Peyer's patch (tissue), 4 donors: ENCODE measurements at regions not wholly inside any gene's neighbourhood (a gene's known extent, or its start where the extent isn't known, plus 50 kb on each side); places are given as distances from the start of the nearest gene placed in this dataset.

ENCODE experiments used
- DNase-seq, 3 donors: peaks; one replicate each; pipeline ENCODE4 v3.0.0-alpha.2; 2017 to 2019
- H3K27ac ChIP-seq, 4 donors: fragments of 200-600 bp; sonication (generic); one replicate each; pipeline ENCODE4 v1.5.1; 2016 to 2019
- H3K27me3 ChIP-seq, 2 donors: fragments of 200-600 bp; sonication (generic); one replicate each; pipeline ENCODE4 v1.5.1; 2019
- H3K36me3 ChIP-seq, 3 donors: fragments of 200-600 bp; sonication (generic); one replicate each; pipeline ENCODE4 v1.5.1; 2016 to 2019
- H3K4me1 ChIP-seq, 4 donors: fragments of 200-600 bp; sonication (generic); one replicate each; pipeline ENCODE4 v1.5.1; 2016 to 2019
- H3K4me3 ChIP-seq, 4 donors: fragments of 200-600 bp; sonication (generic); 1 replicate in 3 of 4; 2 replicates in 1 of 4; pipeline ENCODE4 v1.5.1; 2016 to 2019; ENCODE audit warnings: mild to moderate bottlenecking in 1 of 4
- H3K9me3 ChIP-seq, 4 donors: fragments of 200-600 bp; sonication (generic); one replicate each; pipeline ENCODE4 v1.5.1; 2016 to 2019; ENCODE audit warnings: mild to moderate bottlenecking in 1 of 4
- POLR2A ChIP-seq, 2 donors: fragments of 450-650 bp; IDR thresholded peaks; one replicate each; pipeline ENCODE4 v1.5.1; 2017; ENCODE audit warnings: antibody characterized with exemption in 2 of 2, mild to moderate bottlenecking in 2 of 2, moderate library complexity in 2 of 2
- TF ChIP-seq, protein P1 (sequence below), 6 experiments: fragments of 450-650 bp in 4 of 6; fragments of 200-600 bp in 2 of 6; sonication (generic) in 1 of 6; IDR thresholded peaks; one replicate each; pipeline ENCODE4 v1.5.1; 2017 to 2019; ENCODE audit warnings: antibody characterized with exemption in 6 of 6, mild to moderate bottlenecking in 3 of 6, moderate library complexity in 1 of 6

DNA sequence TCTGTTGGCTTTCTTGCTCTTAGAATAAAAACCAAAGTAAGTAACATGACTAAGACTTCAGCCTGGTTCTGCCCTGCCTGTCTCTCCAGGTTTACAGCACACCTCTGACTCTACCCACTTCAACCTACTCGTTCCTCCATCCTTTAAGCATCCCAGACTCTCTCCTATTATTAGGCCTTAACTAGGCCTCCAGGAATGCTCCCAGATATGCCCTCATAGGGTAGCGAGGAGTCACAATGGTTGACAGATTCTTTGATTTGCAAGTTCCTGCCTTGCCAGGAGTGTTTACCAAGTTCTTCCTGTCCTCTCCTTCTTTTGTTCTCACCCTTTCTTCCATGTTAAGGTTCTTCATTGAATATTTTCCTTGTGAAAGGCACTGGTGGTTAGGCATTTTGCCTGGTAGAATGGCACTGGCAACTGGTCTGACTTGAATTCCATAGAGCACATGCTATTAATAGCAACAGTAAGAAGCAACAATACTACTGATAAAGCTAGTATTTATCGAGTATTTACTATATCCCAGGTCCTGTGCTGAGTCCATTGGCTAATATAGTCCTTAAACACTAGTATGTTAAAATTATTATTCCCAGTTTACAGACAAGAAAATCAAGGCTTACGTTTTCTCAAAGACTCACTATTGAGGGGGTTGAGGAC is 327.9 kb upstream of the PRKCQ start:
- H3K27me3 ChIP-seq, result no peaks in the 10 kb centered on the region
- no peaks in the 10 kb centered on the region for H3K36me3 ChIP-seq
- DNase-seq, result no peak
- H3K4me1 ChIP-seq, result no peaks in the 10 kb centered on the region
- H3K9me3 ChIP-seq, result no peaks in the 10 kb centered on the region
- no peak overlapping the region for H3K4me3 ChIP-seq
- TF ChIP-seq, protein P1, sequence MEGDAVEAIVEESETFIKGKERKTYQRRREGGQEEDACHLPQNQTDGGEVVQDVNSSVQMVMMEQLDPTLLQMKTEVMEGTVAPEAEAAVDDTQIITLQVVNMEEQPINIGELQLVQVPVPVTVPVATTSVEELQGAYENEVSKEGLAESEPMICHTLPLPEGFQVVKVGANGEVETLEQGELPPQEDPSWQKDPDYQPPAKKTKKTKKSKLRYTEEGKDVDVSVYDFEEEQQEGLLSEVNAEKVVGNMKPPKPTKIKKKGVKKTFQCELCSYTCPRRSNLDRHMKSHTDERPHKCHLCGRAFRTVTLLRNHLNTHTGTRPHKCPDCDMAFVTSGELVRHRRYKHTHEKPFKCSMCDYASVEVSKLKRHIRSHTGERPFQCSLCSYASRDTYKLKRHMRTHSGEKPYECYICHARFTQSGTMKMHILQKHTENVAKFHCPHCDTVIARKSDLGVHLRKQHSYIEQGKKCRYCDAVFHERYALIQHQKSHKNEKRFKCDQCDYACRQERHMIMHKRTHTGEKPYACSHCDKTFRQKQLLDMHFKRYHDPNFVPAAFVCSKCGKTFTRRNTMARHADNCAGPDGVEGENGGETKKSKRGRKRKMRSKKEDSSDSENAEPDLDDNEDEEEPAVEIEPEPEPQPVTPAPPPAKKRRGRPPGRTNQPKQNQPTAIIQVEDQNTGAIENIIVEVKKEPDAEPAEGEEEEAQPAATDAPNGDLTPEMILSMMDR (IDR thresholded peaks at IDR 0.05), result no peak
- no peak for TF ChIP-seq POLR2A (IDR thresholded peaks at IDR 0.05)
- no peak overlapping the region for H3K27ac ChIP-seq

DNA sequence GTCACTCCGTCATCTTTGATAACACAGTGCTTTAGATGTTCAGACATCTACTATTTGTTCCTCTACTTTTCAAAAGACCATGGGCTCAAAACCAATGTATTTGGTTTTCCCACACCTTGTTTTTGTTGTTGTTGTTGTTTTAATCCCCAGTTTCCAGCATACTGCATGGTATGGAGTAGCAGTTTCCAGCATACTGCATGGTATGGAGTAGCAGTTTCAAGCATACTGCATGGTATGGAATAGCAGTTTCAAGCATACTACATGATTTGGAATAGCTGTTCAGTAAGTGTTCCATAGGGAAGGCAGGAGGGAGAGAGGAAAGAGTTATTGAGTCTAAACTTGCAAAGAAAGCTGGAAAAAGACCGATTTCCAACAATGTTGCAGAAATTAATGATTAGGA is 314.3 kb upstream of the PRKCQ start:
- no peak for DNase-seq
- Histone ChIP-seq H3K9me3 (peaks cover 0 to 7% (median 0%) of the 10 kb centered on the region in 4 donors), H3K4me1 (no peaks in the 10 kb centered on the region), H3K27ac (no peak overlapping the region), H3K27me3 (no peaks in the 10 kb centered on the region), H3K4me3 (no peak overlapping the region), H3K36me3 (no peaks in the 10 kb centered on the region)
- TF ChIP-seq, protein P1 (IDR thresholded peaks at IDR 0.05), result no peak
- TF ChIP-seq POLR2A (IDR thresholded peaks at IDR 0.05), result no peak

DNA sequence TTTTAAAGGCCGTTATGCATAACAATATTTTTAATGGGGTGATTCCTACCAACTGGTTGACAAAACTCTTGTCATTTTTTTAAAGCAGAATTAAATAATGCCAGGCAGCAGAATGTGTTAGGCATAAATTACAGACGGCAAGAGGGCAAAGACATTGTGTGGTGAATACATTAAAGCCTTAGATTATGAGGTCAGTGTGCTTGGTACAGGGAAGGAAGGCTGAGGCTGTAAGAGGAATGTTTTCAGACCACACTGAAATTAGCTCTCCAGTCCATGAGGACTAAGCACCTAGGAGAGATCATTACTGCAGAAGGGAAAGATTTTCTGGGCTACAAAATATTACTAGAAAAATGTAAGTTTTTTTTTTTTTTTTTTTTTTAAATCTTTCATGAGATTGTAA is 312.8 kb upstream of the PRKCQ start:
- Histone ChIP-seq H3K9me3 (peaks cover 0 to 7% (median 0%) of the 10 kb centered on the region in 4 donors), H3K27me3 (no peaks in the 10 kb centered on the region), H3K27ac (no peak overlapping the region), H3K4me3 (no peak overlapping the region), H3K4me1 (no peaks in the 10 kb centered on the region), H3K36me3 (no peaks in the 10 kb centered on the region)
- DNase-seq, result no peak
- TF ChIP-seq POLR2A (IDR thresholded peaks at IDR 0.05), result no peak
- TF ChIP-seq, protein P1 (IDR thresholded peaks at IDR 0.05), result no peak

DNA sequence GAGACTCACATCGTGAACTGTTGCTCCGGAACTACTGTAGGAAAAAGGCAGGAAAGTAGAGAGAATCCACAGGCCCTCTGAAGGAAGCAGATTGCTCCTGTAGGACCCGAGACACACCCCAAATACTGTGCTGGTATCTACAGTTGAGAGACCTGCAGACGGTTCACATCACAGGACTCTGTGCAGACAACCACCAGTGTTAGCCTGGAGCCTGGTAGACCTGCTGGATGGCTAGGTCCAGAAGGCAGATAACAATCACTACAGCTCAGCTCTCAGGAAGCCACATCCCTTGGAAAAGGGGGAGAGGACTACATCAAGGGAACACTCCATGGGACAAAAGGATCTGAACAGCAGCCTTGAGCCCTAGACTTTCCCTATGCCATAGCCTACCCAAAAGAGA is 311.8 kb upstream of the PRKCQ start:
- no peaks in the 10 kb centered on the region for H3K36me3 ChIP-seq
- no peaks in the 10 kb centered on the region for H3K4me1 ChIP-seq
- H3K4me3 ChIP-seq, result no peak overlapping the region
- peaks cover 0 to 7% (median 0%) of the 10 kb centered on the region in 4 donors for H3K9me3 ChIP-seq
- H3K27ac ChIP-seq, result no peak overlapping the region
- no peak for DNase-seq
- TF ChIP-seq, protein P1 (IDR thresholded peaks at IDR 0.05), result no peak
- TF ChIP-seq POLR2A (IDR thresholded peaks at IDR 0.05), result no peak
- no peaks in the 10 kb centered on the region for H3K27me3 ChIP-seq

DNA sequence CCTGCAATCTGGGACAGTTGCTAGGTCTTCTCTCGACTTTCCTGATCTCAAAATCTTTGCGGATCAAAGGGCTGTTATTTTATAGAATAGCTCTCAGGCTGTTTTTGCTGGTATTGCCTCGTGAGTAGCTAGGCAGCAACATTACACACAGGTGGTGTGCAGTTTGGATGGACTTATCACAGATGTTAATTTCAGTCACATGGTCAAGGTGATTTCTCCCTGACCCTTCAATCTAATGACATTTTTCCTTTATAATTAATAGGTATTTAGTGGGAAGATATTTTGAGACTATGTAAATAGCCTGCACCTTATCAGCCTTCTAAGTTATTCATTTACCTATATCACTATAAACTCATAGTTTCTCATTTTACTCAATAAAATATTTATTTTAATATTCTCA is 309.6 kb upstream of the PRKCQ start:
- Histone ChIP-seq H3K36me3 (no peaks in the 10 kb centered on the region), H3K27me3 (no peaks in the 10 kb centered on the region), H3K4me1 (no peaks in the 10 kb centered on the region), H3K9me3 (peaks cover 0 to 7% (median 0%) of the 10 kb centered on the region in 4 donors), H3K27ac (no peak overlapping the region), H3K4me3 (no peak overlapping the region)
- no peak for TF ChIP-seq POLR2A (IDR thresholded peaks at IDR 0.05)
- TF ChIP-seq, protein P1 (IDR thresholded peaks at IDR 0.05), result no peak
- no peak for DNase-seq

DNA sequence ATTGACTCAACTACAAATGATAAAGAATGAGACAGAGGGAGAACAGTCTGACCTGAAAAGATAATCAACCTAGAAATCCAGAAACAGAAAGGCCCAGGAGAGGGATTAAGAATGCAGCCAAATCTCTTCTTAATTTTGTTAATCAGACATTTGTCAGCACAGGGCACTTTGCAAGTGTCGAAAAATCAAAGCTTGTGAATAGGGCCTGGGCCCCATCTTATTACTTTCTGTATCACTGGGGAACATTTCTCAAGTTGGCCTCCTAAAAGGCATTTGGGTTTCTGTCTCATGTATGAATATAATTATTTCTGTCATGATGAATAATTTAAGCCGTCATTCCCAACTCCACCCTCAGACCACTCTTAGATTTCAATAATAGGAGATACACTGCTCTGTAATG is 308.4 kb upstream of the PRKCQ start:
- H3K27ac ChIP-seq, result no peak overlapping the region
- no peaks in the 10 kb centered on the region for H3K4me1 ChIP-seq
- H3K27me3 ChIP-seq, result no peaks in the 10 kb centered on the region
- no peak for DNase-seq
- no peak for TF ChIP-seq POLR2A (IDR thresholded peaks at IDR 0.05)
- TF ChIP-seq, protein P1 (IDR thresholded peaks at IDR 0.05), result no peak
- H3K36me3 ChIP-seq, result no peaks in the 10 kb centered on the region
- H3K9me3 ChIP-seq, result no peaks in the 10 kb centered on the region
- no peak overlapping the region for H3K4me3 ChIP-seq
